A673 (cell line): ENCODE measurements at regions not wholly inside any gene's neighbourhood (a gene's known extent, or its start where the extent isn't known, plus 50 kb on each side); places are given as distances from the start of the nearest gene placed in this dataset.

Experiments used
- BruUV-seq: library from RNA; stranded (reverse); fragments of 400-500 nt; replicated peaks from 2 replicates; lab custom pipeline; 2021; lab: Mats Ljungman, UMichigan
- CTCF ChIA-PET: fragments of 300-600 bp; sonication (Branson Sonifier 250); formaldehyde crosslinking; loops from one replicate; lab custom pipeline; 2022; ENCODE audit warnings: antibody characterized with exemption; lab: Charles Lee
- POLR2A ChIA-PET: fragments of 300-600 bp; sonication (Branson Sonifier 250); formaldehyde crosslinking; loops from one replicate; lab custom pipeline; 2022; ENCODE audit warnings: antibody characterized with exemption; ENCODE audit not compliant: low non-redundant PET; lab: Charles Lee
- DNase-seq: peaks from one replicate; pipeline ENCODE4 v3.0.0-alpha.2; 2015; ENCODE audit warnings: low spot score
- H3K27ac ChIP-seq: fragments of 200-600 bp; sonication (generic); 2 replicates; pipeline ENCODE4 v1.5.1; 2016; ENCODE audit warnings: mixed run types, low read depth, mild to moderate bottlenecking, mixed read lengths, antibody characterized with exemption, low read length; ENCODE audit not compliant: poor library complexity, severe bottlenecking
- H3K27me3 ChIP-seq: fragments of 200-600 bp; sonication (generic); replicated peaks from 2 replicates; pipeline ENCODE4 v1.6.1; 2017; ENCODE audit warnings: mixed run types, low read depth, mild to moderate bottlenecking, mixed read lengths, antibody characterized with exemption, low read length; ENCODE audit not compliant: insufficient read depth, poor library complexity
- H3K36me3 ChIP-seq: fragments of 200-600 bp; sonication (generic); 2 replicates; pipeline ENCODE4 v1.6.1; 2016; ENCODE audit warnings: mixed run types, mild to moderate bottlenecking, mixed read lengths, antibody characterized with exemption, low read length; ENCODE audit not compliant: insufficient read depth, poor library complexity, severe bottlenecking
- H3K4me1 ChIP-seq: fragments of 200-600 bp; sonication (generic); 2 replicates; pipeline ENCODE4 v1.6.1; 2017; ENCODE audit warnings: mixed run types, mild to moderate bottlenecking, mixed read lengths, antibody characterized with exemption, low read length; ENCODE audit not compliant: insufficient read depth, poor library complexity, severe bottlenecking
- H3K4me3 ChIP-seq: fragments of 200-600 bp; sonication (generic); 2 replicates; pipeline ENCODE4 v1.5.1; 2016; ENCODE audit warnings: low read depth, mixed run types, mild to moderate bottlenecking, mixed read lengths, low read length; ENCODE audit not compliant: poor library complexity, severe bottlenecking
- H3K9me3 ChIP-seq: fragments of 200-600 bp; sonication (generic); 2 replicates; pipeline ENCODE4 v1.6.1; 2016; ENCODE audit warnings: mixed run types, low read depth, mild to moderate bottlenecking, mixed read lengths, antibody characterized with exemption, low read length; ENCODE audit not compliant: poor library complexity, severe bottlenecking
- EZH2 ChIP-seq: fragments of 200-600 bp; sonication (generic); IDR thresholded peaks from 2 replicates; pipeline ENCODE4 v1.6.1; 2017; ENCODE audit warnings: borderline replicate concordance, low read depth, mild to moderate bottlenecking, mixed read lengths, antibody characterized with exemption, low read length; ENCODE audit not compliant: poor library complexity, severe bottlenecking
- intact Hi-C: fragments of 100-400 bp; cut with micrococcal nuclease; formaldehyde crosslinking; loops from one replicate; pipeline ENCODE4 v1.10.0; 2022; ENCODE audit not compliant: unreplicated experiment
- TF ChIP-seq, protein P1 (sequence below): fragments of 300-800, 200-600 bp; sonication (generic); conservative IDR thresholded peaks from 2 replicates; pipeline ENCODE4 v1.5.1; 2017; ENCODE audit warnings: low read depth, mild to moderate bottlenecking, antibody characterized with exemption, low read length, moderate library complexity, mixed read lengths

DNA sequence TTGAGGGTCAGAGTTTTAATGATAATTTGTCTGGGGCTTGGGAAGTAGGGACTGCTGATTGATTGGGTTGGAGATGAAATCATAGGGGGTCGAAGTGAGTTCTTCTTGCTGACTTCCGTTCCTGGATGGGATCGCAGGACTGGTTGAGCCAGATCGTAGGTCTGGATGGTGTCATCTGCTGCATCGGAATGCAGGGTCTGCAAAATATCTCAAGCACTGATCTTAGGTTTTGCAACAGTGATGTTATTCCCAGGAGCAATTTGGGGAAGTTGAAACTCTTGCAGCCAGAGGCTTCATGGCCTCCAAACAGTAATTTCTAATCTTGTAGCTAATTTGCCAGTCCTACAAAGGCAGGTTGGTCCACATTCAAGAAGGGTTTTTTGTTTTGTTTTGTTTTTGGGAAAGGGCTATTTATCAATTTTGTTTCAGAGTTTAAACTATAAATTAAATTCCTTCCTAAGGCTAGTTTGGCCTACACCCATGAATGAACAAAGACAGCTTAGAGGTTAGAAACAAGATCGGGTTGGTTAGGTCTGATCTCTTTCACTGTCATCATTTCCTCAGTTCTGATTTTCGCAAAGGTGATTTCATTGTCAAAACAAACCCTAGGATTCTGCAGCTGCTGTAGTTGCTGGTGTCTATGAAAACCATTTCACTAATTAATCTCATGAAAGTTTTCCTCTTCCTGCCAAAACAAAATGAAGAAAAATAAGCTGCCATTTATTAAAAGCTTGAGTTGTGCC lies 388.0 kb downstream of the TMEM232 start:
- intact Hi-C loops = no loop called here
- no TSS peak for BruUV-seq
- CTCF ChIA-PET = no interaction called here

DNA sequence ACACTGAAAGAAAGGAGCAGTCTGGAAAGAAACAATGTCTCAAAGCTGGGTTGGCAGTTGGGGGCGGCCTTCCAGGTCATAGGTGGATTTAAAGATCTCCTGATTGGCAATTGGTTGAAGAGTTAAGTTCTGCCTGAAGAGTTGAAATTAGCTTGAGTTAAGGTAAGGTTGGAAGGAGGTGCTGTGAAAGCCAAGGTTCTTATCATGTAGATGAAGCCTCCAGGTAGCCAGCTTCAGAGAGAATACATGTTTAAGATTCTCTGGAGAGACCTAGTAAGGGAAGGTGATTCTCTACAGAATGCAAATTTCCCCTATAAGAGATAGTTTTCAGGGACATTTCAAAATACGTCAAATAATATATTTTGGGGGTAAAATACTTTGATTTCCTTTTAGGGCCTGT lies 387.1 kb downstream of the TMEM232 start:
- H3K36me3 ChIP-seq = no peaks in the 10 kb centered on the region
- no peaks in the 10 kb centered on the region for H3K27me3 ChIP-seq
- H3K27ac ChIP-seq = no peak overlapping the region
- no peak for TF ChIP-seq EZH2
- TF ChIP-seq, protein P1, sequence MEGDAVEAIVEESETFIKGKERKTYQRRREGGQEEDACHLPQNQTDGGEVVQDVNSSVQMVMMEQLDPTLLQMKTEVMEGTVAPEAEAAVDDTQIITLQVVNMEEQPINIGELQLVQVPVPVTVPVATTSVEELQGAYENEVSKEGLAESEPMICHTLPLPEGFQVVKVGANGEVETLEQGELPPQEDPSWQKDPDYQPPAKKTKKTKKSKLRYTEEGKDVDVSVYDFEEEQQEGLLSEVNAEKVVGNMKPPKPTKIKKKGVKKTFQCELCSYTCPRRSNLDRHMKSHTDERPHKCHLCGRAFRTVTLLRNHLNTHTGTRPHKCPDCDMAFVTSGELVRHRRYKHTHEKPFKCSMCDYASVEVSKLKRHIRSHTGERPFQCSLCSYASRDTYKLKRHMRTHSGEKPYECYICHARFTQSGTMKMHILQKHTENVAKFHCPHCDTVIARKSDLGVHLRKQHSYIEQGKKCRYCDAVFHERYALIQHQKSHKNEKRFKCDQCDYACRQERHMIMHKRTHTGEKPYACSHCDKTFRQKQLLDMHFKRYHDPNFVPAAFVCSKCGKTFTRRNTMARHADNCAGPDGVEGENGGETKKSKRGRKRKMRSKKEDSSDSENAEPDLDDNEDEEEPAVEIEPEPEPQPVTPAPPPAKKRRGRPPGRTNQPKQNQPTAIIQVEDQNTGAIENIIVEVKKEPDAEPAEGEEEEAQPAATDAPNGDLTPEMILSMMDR = no peak
- intact Hi-C loops = no loop called here
- H3K9me3 ChIP-seq = no peaks in the 10 kb centered on the region
- no TSS peak for BruUV-seq
- H3K4me1 ChIP-seq = peaks cover 15% of the 10 kb centered on the region
- POLR2A ChIA-PET = no interaction called here
- CTCF ChIA-PET = no interaction called here
- H3K4me3 ChIP-seq = no peak overlapping the region
- DNase-seq = no peak

More for the DNA sequence above, 388.0 kb downstream of the TMEM232 start:
- no peaks in the 10 kb centered on the region for H3K9me3 ChIP-seq
- H3K4me1 ChIP-seq = peaks cover 15% of the 10 kb centered on the region
- H3K27me3 ChIP-seq = no peaks in the 10 kb centered on the region
- no peak for TF ChIP-seq EZH2
- TF ChIP-seq, protein P1 = no peak
- no peaks in the 10 kb centered on the region for H3K36me3 ChIP-seq
- H3K4me3 ChIP-seq = no peak overlapping the region
- H3K27ac ChIP-seq = no peak overlapping the region
- no peak for DNase-seq
- POLR2A ChIA-PET = no interaction called here

DNA sequence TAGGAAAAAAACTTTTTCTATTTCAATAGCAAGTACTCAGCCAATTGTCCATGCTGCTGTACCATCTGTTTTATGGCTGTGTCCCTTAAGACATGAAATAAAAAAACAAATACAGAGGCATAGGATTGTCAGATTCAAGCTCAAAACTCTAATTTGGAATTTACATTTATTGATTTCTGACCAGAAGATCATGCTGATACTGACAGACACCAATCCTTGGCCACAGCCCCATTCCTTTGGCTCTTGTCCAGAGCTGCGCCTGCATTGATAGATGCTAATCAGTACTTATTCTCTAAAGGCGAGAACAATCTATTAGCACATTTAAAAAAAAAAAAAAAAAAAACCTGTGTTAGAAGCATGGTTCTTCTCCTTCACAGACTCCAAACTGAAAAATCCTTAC lies 384.6 kb downstream of the TMEM232 start:
- intact Hi-C loops = no loop called here
- BruUV-seq = no TSS peak
- no peak for TF ChIP-seq EZH2
- TF ChIP-seq, protein P1 = no peak
- H3K9me3 ChIP-seq = no peaks in the 10 kb centered on the region
- no peak overlapping the region for H3K27ac ChIP-seq
- no peak overlapping the region for H3K4me3 ChIP-seq
- no peaks in the 10 kb centered on the region for H3K36me3 ChIP-seq
- no peaks in the 10 kb centered on the region for H3K4me1 ChIP-seq
- no peaks in the 10 kb centered on the region for H3K27me3 ChIP-seq
- DNase-seq = no peak
- ChIA-PET CTCF (no interaction called here), POLR2A (interaction anchor here (0.7 kb wide), 1 partner anchor 1387 kb away, joined by 3 read pairs; no protein-coding TSS in a partner anchor)
